GM12892 (cell line): ENCODE measurements at regions not wholly inside any gene's neighbourhood (a gene's known extent, or its start where the extent isn't known, plus 50 kb on each side); places are given as distances from the start of the nearest gene placed in this dataset.
A peak's percentile ranks its signal among the peaks of the same experiment; 100 is the strongest.

Source experiments
- POLR2A ChIP-seq: IDR thresholded peaks from 2 replicates; pipeline ENCODE4 v1.6.1; 2011; ENCODE audit warnings: low read depth, low read length, control low read depth
- POLR2AphosphoS5 ChIP-seq: IDR thresholded peaks from 2 replicates; pipeline ENCODE4 v1.6.1; 2011; ENCODE audit warnings: low read depth, low read length, control low read depth

DNA sequence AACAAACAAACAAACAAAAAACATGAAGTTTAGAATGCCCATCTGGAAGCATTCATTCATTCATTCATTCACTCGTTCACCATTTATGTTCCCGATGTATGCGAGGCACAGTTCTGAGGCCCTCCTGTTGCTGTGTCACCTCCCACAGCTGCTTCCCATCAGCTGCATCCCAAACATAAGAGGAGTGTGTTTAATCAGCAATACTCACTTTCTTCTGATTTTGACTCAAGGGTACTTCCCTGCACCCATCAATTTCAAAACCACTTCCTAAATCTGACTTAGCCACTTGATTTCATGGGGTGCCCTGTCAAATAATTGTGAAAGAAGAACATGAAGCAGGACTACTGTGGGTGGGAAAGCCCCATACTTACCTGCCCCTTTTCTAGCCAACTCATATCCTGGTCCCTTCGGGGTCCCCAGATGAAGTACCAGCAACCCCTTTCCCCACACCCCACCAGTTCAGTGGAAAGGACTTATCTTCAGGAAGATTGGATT lies 128.0 kb upstream of the IL12B start:
- TF ChIP-seq POLR2AphosphoS5: peak; percentile 79; the same call in 1 of the 2 replicates
- no peak for TF ChIP-seq POLR2A
